HCT116 (cell line): ENCODE measurements at regions not wholly inside any gene's neighbourhood (a gene's known extent, or its start where the extent isn't known, plus 50 kb on each side); places are given as distances from the start of the nearest gene placed in this dataset.

ENCODE experiments used
- ATAC-seq: fragments of 200-7000 bp; cut with Tn5 transposase; 2 replicates; pipeline ENCODE4 v1.9.1; 2020; ENCODE audit warnings: mild to moderate bottlenecking, moderate library complexity
- BruUV-seq: library from RNA; stranded (reverse); fragments of 400-500 nt; replicated peaks from 2 replicates; lab custom pipeline; 2021; lab: Mats Ljungman, UMichigan
- CTCF ChIA-PET: fragments of 300-600 bp; sonication (Branson Sonifier 250); formaldehyde crosslinking; loops from one replicate; lab custom pipeline; 2021; ENCODE audit warnings: antibody characterized with exemption; lab: Charles Lee
- POLR2A ChIA-PET: fragments of 300-600, 350-600 bp; sonication (Branson Sonifier 250); formaldehyde crosslinking; loops from one replicate; lab custom pipeline; 2021; ENCODE audit warnings: antibody characterized with exemption; lab: Charles Lee
- RAD21 ChIA-PET, 2 experiments: fragments of 300-600 bp; sonication (Branson Sonifier 250); formaldehyde crosslinking; loops; one replicate each; lab custom pipeline; 2023; ENCODE audit warnings: low total read pairs in 2 of 2; ENCODE audit not compliant: uncharacterized antibody in 2 of 2, unreplicated experiment in 2 of 2, low non-redundant PET in 1 of 2; lab: Charles Lee
- DNase-seq: peaks from one replicate; pipeline ENCODE4 v3.0.0-alpha.2; 2010; ENCODE audit warnings: low read depth, low spot score
- H2AFZ ChIP-seq: fragments of 200-600 bp; shearing (Covaris generic), sonication (generic); 2 replicates; pipeline ENCODE4 v1.6.1; 2017; ENCODE audit warnings: low read depth, mixed run types, mixed read lengths, antibody characterized with exemption, low read length; ENCODE audit not compliant: poor library complexity, severe bottlenecking
- H3K27ac ChIP-seq: 2 replicates; pipeline ENCODE4 v1.5.1; 2012; ENCODE audit warnings: low read depth, low read length
- H3K27me3 ChIP-seq: fragments of 200-600 bp; sonication (generic); 2 replicates; pipeline ENCODE4 v1.6.1; 2016; ENCODE audit warnings: mixed run types, low read length, mixed read lengths; ENCODE audit not compliant: insufficient read depth
- H3K36me3 ChIP-seq, 2 experiments: fragments of 200-500 bp in 1 of 2; fragments of 200-600 bp in 1 of 2; sonication (Bioruptor generic) in 1 of 2; sonication (generic) in 1 of 2; 2 replicates each; pipeline versions ENCODE4 v1.5.1 to v1.6.1; 2014 to 2016; ENCODE audit warnings: low read length in 2 of 2, inconsistent platforms in 1 of 2, mixed read lengths in 1 of 2, mixed run types in 1 of 2; ENCODE audit not compliant: insufficient read depth in 2 of 2, control insufficient read depth in 1 of 2
- H3K4me1 ChIP-seq, 2 experiments: fragments of 200-600 bp in 1 of 2; sonication (generic) in 1 of 2; 2 replicates each; pipeline versions ENCODE4 v1.5.1 to v1.6.1; 2012 to 2017; ENCODE audit warnings: low read length in 2 of 2, inconsistent platforms in 1 of 2, mild to moderate bottlenecking in 1 of 2, mixed read lengths in 1 of 2, mixed run types in 1 of 2, moderate library complexity in 1 of 2; ENCODE audit not compliant: insufficient read depth in 2 of 2, control insufficient read depth in 1 of 2
- H3K4me2 ChIP-seq: fragments of 200-600 bp; sonication (generic); 2 replicates; pipeline ENCODE4 v1.6.1; 2017; ENCODE audit warnings: mixed run types, low read length, mixed read lengths
- H3K4me3 ChIP-seq, 2 experiments: fragments of 200-600 bp in 1 of 2; sonication (generic) in 1 of 2; replicated peaks in 1 of 2; 2 replicates each; pipeline ENCODE4 v1.5.1; 2011 to 2016; ENCODE audit warnings: low read length in 2 of 2, control low read depth in 1 of 2, low read depth in 1 of 2, mild to moderate bottlenecking in 1 of 2, mixed read lengths in 1 of 2, mixed run types in 1 of 2
- H3K79me2 ChIP-seq: fragments of 200-600 bp; sonication (generic); 2 replicates; pipeline ENCODE4 v1.6.1; 2017; ENCODE audit warnings: mild to moderate bottlenecking, mixed run types, low read length, moderate library complexity, mixed read lengths; ENCODE audit not compliant: insufficient read depth
- H3K9ac ChIP-seq: fragments of 200-600 bp; sonication (generic); 2 replicates; pipeline ENCODE4 v1.6.1; 2016; ENCODE audit warnings: low read length, mixed read lengths
- H3K9me2 ChIP-seq: fragments of 200-600 bp; sonication (generic), shearing (Covaris generic); 2 replicates; pipeline ENCODE4 v1.6.1; 2017; ENCODE audit warnings: mixed run types, mild to moderate bottlenecking, moderate library complexity; ENCODE audit not compliant: insufficient read depth
- H3K9me3 ChIP-seq, 2 experiments: fragments of 200-500 bp in 1 of 2; fragments of 200-600 bp in 1 of 2; sonication (Bioruptor generic) in 1 of 2; sonication (generic) in 1 of 2; 2 replicates each; pipeline ENCODE4 v1.6.1; 2014 to 2017; ENCODE audit warnings: low read length in 2 of 2, mixed read lengths in 2 of 2, inconsistent platforms in 1 of 2, low read depth in 1 of 2, mild to moderate bottlenecking in 1 of 2, mixed run types in 1 of 2, moderate library complexity in 1 of 2; ENCODE audit not compliant: control insufficient read depth in 1 of 2, insufficient read depth in 1 of 2
- H4K20me1 ChIP-seq: fragments of 200-600 bp; sonication (generic), shearing (Covaris generic); 2 replicates; pipeline ENCODE4 v1.6.1; 2017; ENCODE audit warnings: mixed run types, mild to moderate bottlenecking, moderate library complexity; ENCODE audit not compliant: insufficient read depth
- CEBPB ChIP-seq: IDR thresholded peaks from 2 replicates; pipeline ENCODE4 v1.6.1; 2012; ENCODE audit warnings: low read depth
- EGR1 ChIP-seq: IDR thresholded peaks from 2 replicates; pipeline ENCODE4 v1.6.1; 2012; ENCODE audit warnings: low read depth
- ELF1 ChIP-seq: IDR thresholded peaks from 2 replicates; pipeline ENCODE4 v1.6.1; 2012; ENCODE audit warnings: low read depth, borderline replicate concordance
- EZH2phosphoT487 ChIP-seq: fragments of 200-600 bp; IDR thresholded peaks from 2 replicates; pipeline ENCODE4 v1.6.1; 2018; ENCODE audit warnings: antibody characterized with exemption, borderline replicate concordance
- JUND ChIP-seq: IDR thresholded peaks from 2 replicates; pipeline ENCODE4 v1.6.1; 2012
- POLR2AphosphoS5 ChIP-seq: IDR thresholded peaks from 2 replicates; pipeline ENCODE4 v1.6.1; 2011; ENCODE audit warnings: mild to moderate bottlenecking, low read depth, low read length, moderate library complexity
- SIN3A ChIP-seq: IDR thresholded peaks from 2 replicates; pipeline ENCODE4 v1.6.1; 2012; ENCODE audit warnings: low read depth
- SP1 ChIP-seq: IDR thresholded peaks from 2 replicates; pipeline ENCODE4 v1.6.1; 2012; ENCODE audit warnings: low read depth
- SRF ChIP-seq: IDR thresholded peaks from 2 replicates; pipeline ENCODE4 v1.6.1; 2012; ENCODE audit warnings: low read depth
- YY1 ChIP-seq: IDR thresholded peaks from 2 replicates; pipeline ENCODE4 v1.6.1; 2011; ENCODE audit warnings: low read length, low read depth, moderate library complexity, mild to moderate bottlenecking; ENCODE audit not compliant: insufficient replicate concordance; ENCODE audit errors: extremely low read depth
- ZFX ChIP-seq: fragments of 450-650 bp; IDR thresholded peaks from 2 replicates; pipeline ENCODE4 v1.6.1; 2017
- ZNF274 ChIP-seq: fragments of 200-500 bp; sonication (Bioruptor generic); IDR thresholded peaks from 2 replicates; pipeline ENCODE4 v1.6.1; 2014; ENCODE audit warnings: mild to moderate bottlenecking, low read depth, low read length, inconsistent platforms
- intact Hi-C: fragments of 100-400 bp; cut with micrococcal nuclease; formaldehyde crosslinking; loops from 2 replicates; pipeline ENCODE4 v1.10.0; 2022
- TF ChIP-seq, protein P1 (sequence below): IDR thresholded peaks from 2 replicates; pipeline ENCODE4 v1.6.1; 2012; ENCODE audit warnings: low read depth

GRCh38 chr7:148489678-148490077 is 100.9 kb upstream of the C7orf33 start:
- Histone ChIP-seq H3K79me2 (no peaks in the 10 kb centered on the region), H3K9me2 (no peaks in the 10 kb centered on the region), H4K20me1 (no peaks in the 10 kb centered on the region), H3K4me3 (no peak overlapping the region), H3K4me1 (no peaks in the 10 kb centered on the region), H2AFZ (no peak overlapping the region), H3K27ac (no peak overlapping the region), H3K9ac (no peak overlapping the region), H3K27me3 (peaks cover 4% of the 10 kb centered on the region; the same call in 1 of the 2 replicates), H3K9me3 (no peaks in the 10 kb centered on the region; a peak in 1 of 4 replicates), H3K36me3 (no peaks in the 10 kb centered on the region), H3K4me2 (no peak overlapping the region)
- ChIA-PET POLR2A (interaction anchor here (0.6 kb wide), 1 partner anchor 497 kb away, joined by 3 read pairs; no protein-coding TSS in a partner anchor), RAD21 (no interaction called here), CTCF (interaction anchor here (0.6 kb wide), 1 partner anchor 88 kb away, joined by 4 read pairs; no protein-coding TSS in a partner anchor)
- ATAC-seq (peak; percentile 40; the same call in 1 of the 2 replicates), DNase-seq (no peak)
- intact Hi-C loops = loop anchor here (5.0 kb wide), 1 partner anchor 232 kb away; no protein-coding TSS in a partner anchor
- BruUV-seq = no TSS peak
- no peak for TF ChIP-seq SP1
- no peak for TF ChIP-seq ZNF274
- TF ChIP-seq YY1 = no peak
- TF ChIP-seq ZFX = no peak
- TF ChIP-seq ELF1 = no peak
- no peak for TF ChIP-seq SRF
- TF ChIP-seq POLR2AphosphoS5 = no peak
- no peak for TF ChIP-seq SIN3A
- TF ChIP-seq JUND = no peak
- TF ChIP-seq EGR1 = no peak
- no peak for TF ChIP-seq EZH2phosphoT487
- no peak for TF ChIP-seq CEBPB
- TF ChIP-seq, protein P1, sequence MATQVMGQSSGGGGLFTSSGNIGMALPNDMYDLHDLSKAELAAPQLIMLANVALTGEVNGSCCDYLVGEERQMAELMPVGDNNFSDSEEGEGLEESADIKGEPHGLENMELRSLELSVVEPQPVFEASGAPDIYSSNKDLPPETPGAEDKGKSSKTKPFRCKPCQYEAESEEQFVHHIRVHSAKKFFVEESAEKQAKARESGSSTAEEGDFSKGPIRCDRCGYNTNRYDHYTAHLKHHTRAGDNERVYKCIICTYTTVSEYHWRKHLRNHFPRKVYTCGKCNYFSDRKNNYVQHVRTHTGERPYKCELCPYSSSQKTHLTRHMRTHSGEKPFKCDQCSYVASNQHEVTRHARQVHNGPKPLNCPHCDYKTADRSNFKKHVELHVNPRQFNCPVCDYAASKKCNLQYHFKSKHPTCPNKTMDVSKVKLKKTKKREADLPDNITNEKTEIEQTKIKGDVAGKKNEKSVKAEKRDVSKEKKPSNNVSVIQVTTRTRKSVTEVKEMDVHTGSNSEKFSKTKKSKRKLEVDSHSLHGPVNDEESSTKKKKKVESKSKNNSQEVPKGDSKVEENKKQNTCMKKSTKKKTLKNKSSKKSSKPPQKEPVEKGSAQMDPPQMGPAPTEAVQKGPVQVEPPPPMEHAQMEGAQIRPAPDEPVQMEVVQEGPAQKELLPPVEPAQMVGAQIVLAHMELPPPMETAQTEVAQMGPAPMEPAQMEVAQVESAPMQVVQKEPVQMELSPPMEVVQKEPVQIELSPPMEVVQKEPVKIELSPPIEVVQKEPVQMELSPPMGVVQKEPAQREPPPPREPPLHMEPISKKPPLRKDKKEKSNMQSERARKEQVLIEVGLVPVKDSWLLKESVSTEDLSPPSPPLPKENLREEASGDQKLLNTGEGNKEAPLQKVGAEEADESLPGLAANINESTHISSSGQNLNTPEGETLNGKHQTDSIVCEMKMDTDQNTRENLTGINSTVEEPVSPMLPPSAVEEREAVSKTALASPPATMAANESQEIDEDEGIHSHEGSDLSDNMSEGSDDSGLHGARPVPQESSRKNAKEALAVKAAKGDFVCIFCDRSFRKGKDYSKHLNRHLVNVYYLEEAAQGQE = no peak
